HEK293T (cell line): ENCODE measurements at regions not wholly inside any gene's neighbourhood (a gene's known extent, or its start where the extent isn't known, plus 50 kb on each side); places are given as distances from the start of the nearest gene placed in this dataset.

Source experiments
- ARNT ChIP-seq: fragments of 450-650 bp; IDR thresholded peaks from 2 replicates; pipeline ENCODE4 v1.6.1; 2017; ENCODE audit warnings: mild to moderate bottlenecking
- TARDBP ChIP-seq: fragments of 450-650 bp; IDR thresholded peaks from 2 replicates; pipeline ENCODE4 v1.6.1; 2016

DNA sequence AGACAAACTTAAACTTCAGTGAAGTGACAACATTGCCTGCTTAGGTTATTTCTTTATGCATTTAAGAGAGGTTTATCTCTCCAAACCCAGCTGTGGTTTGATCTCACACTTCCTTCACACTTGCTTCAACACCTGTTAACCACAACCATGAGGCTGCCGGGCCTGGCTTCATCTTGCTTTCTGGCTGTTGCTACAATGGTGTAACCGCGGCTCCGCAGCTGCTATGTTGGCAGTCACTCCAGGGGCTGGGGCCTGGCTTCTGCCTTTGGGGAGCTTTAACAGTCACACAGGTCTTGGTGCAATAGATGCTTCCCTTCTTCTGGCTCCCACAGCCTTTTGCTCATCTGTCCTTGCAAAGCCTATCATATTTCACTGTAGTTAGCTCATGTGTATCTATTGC is 72.9 kb upstream of the MNS1 start:
- TF ChIP-seq TARDBP (no peak), ARNT (no peak)
